ENCODE measurements at regions not wholly inside any gene's neighbourhood (a gene's known extent, or its start where the extent isn't known, plus 50 kb on each side); places are given as distances from the start of the nearest gene placed in this dataset.
A peak's percentile ranks its signal among the peaks of the same experiment; 100 is the strongest.

DNA sequence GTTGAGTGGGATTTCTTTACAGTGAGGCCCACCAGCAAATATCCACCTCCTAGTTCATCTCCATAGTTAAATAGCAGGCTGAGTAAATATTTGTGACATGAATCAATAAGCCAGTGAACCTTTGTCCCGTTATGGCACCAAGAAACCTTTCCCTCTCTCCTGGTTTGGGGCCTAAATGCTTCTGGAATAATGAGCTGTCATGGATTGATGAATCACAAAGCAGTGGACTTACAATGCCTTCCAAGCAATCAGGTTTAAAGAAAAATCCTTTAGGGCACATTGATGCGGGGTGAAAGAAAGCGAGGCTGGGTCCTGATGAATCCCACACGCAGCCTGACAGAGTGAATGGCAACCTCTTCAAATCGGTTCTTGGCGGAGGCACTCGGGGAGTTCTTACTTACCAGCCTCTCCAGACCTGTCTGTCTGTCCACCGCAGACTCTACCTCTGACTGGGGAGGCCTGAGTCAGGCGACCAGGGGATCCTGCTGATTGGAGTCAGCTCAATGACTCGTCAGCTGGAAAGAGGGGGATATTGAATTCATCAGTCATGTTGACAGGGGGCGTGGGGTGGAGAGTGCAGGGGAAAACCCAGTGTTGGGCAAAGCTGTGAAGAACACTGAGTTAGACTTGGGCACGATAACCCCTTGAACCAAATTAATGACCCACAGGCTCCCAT, 247.3 kb downstream of the PLPP3 start:
- CTCF ChIA-PET (ENCODE audit: low intra/inter-chr PET ratio, low total read pairs) = no interaction called here
- intact Hi-C loops (cut with micrococcal nuclease; ENCODE audit: unreplicated experiment) = loop anchor here (1.0 to 10.0 kb wide), 2 partner anchors 142 to 173 kb away; no protein-coding TSS in a partner anchor
- TF ChIP-seq, protein P1, sequence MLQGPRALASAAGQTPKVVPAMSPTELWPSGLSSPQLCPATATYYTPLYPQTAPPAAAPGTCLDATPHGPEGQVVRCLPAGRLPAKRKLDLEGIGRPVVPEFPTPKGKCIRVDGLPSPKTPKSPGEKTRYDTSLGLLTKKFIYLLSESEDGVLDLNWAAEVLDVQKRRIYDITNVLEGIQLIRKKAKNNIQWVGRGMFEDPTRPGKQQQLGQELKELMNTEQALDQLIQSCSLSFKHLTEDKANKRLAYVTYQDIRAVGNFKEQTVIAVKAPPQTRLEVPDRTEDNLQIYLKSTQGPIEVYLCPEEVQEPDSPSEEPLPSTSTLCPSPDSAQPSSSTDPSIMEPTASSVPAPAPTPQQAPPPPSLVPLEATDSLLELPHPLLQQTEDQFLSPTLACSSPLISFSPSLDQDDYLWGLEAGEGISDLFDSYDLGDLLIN (CRISPR knock-in tag; IDR thresholded peaks at IDR 0.05; ENCODE audit: borderline replicate concordance) = no peak
- TF ChIP-seq MBD4 (IDR thresholded peaks at IDR 0.05; ENCODE audit: borderline replicate concordance, low read length) (no peak), ZNF776 (CRISPR knock-in tag; IDR thresholded peaks at IDR 0.05) (no peak), ZFX (CRISPR knock-in tag; IDR thresholded peaks at IDR 0.05; ENCODE audit: low read depth) (peak; percentile 85), SOX6 (IDR thresholded peaks at IDR 0.05) (no peak), SOX6 (CRISPR knock-in tag; IDR thresholded peaks at IDR 0.05) (peak; percentile 85), FOXP1 (IDR thresholded peaks at IDR 0.05) (no peak), FOXP1 (CRISPR knock-in tag; IDR thresholded peaks at IDR 0.05) (peak; percentile 82), ZNF720 (CRISPR knock-in tag; IDR thresholded peaks at IDR 0.05) (no peak), ZNF83 (CRISPR knock-in tag; IDR thresholded peaks at IDR 0.05; ENCODE audit: borderline replicate concordance) (no peak), SAFB2 (CRISPR knock-in tag; IDR thresholded peaks at IDR 0.05; ENCODE audit: borderline replicate concordance, low read depth) (no peak), KLF15 (CRISPR knock-in tag; IDR thresholded peaks at IDR 0.05; ENCODE audit: borderline replicate concordance) (no peak), BORCS8-MEF2B (CRISPR knock-in tag; IDR thresholded peaks at IDR 0.05) (no peak), ZNF138 (CRISPR knock-in tag; IDR thresholded peaks at IDR 0.05; ENCODE audit: low read depth) (no peak), ZNF570 (CRISPR knock-in tag; IDR thresholded peaks at IDR 0.05; ENCODE audit: borderline replicate concordance) (no peak)
- TF ChIP-seq, protein P2, sequence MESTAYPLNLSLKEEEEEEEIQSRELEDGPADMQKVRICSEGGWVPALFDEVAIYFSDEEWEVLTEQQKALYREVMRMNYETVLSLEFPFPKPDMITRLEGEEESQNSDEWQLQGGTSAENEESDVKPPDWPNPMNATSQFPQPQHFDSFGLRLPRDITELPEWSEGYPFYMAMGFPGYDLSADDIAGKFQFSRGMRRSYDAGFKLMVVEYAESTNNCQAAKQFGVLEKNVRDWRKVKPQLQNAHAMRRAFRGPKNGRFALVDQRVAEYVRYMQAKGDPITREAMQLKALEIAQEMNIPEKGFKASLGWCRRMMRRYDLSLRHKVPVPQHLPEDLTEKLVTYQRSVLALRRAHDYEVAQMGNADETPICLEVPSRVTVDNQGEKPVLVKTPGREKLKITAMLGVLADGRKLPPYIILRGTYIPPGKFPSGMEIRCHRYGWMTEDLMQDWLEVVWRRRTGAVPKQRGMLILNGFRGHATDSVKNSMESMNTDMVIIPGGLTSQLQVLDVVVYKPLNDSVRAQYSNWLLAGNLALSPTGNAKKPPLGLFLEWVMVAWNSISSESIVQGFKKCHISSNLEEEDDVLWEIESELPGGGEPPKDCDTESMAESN (CRISPR knock-in tag; conservative IDR thresholded peaks at IDR 0.05) = 0 out of 2 replicates have a peak, but pooled peaks have one; percentile 51
- TF ChIP-seq, protein P3, sequence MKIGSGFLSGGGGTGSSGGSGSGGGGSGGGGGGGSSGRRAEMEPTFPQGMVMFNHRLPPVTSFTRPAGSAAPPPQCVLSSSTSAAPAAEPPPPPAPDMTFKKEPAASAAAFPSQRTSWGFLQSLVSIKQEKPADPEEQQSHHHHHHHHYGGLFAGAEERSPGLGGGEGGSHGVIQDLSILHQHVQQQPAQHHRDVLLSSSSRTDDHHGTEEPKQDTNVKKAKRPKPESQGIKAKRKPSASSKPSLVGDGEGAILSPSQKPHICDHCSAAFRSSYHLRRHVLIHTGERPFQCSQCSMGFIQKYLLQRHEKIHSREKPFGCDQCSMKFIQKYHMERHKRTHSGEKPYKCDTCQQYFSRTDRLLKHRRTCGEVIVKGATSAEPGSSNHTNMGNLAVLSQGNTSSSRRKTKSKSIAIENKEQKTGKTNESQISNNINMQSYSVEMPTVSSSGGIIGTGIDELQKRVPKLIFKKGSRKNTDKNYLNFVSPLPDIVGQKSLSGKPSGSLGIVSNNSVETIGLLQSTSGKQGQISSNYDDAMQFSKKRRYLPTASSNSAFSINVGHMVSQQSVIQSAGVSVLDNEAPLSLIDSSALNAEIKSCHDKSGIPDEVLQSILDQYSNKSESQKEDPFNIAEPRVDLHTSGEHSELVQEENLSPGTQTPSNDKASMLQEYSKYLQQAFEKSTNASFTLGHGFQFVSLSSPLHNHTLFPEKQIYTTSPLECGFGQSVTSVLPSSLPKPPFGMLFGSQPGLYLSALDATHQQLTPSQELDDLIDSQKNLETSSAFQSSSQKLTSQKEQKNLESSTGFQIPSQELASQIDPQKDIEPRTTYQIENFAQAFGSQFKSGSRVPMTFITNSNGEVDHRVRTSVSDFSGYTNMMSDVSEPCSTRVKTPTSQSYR (CRISPR knock-in tag; IDR thresholded peaks at IDR 0.05; ENCODE audit: borderline replicate concordance) = peak; percentile 32; the same call in 1 of the 2 replicates
- TF ChIP-seq, protein P4, sequence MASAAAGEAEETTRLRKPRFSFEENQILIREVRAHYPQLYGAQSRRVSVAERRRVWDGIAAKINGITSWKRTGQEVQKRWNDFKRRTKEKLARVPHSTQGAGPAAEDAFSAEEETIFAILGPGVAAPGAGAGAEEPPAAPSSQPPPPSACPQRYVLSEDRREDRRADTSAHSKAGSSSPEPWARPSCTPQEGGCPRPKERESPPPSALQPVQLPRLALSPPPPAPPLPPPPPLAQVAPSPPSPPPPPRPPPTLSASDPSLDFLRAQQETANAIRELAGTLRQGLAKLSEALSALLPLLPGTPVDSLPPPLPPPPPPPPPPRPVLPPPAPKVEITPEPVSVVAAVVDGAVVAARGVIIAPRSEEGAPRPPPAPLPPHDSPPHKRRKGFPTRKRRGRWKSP (CRISPR knock-in tag; IDR thresholded peaks at IDR 0.05) = no peak; the same call in 1 of the 2 replicates

More for the DNA sequence above, 247.3 kb downstream of the PLPP3 start:
- Histone ChIP-seq H3K79me2 (ENCODE audit: insufficient read depth, low read length) (no peaks in the 10 kb centered on the region), H3K9me3 (ENCODE audit: low read length) (no peaks in the 10 kb centered on the region), H3K36me3 (replicated peaks in 1 of 2; ENCODE audit: control insufficient read depth in 1 of 2, insufficient read depth in 2 of 2, low read length in 2 of 2) (no peaks in the 10 kb centered on the region), H3K4me1 (ENCODE audit: insufficient read depth, low read length) (peaks cover 39% of the 10 kb centered on the region), H3K4me2 (ENCODE audit: low read depth, low read length) (peak overlapping the region; percentile 65), H3K4me3 (replicated peaks in 1 of 3; ENCODE audit: insufficient read depth in 1 of 3, low read depth in 2 of 3, low read length in 3 of 3) (peak overlapping the region in 1 of 3 experiments; percentile 47; a peak in 4 of 6 replicates), H2AFZ (ENCODE audit: low read length) (no peak overlapping the region), H3K27ac (ENCODE audit: extremely low read length, insufficient read depth, low read length) (peak overlapping the region; percentile 85), H4K20me1 (ENCODE audit: insufficient read depth, low read length) (no peaks in the 10 kb centered on the region), H3K9ac (ENCODE audit: insufficient read depth, low read depth, low read length) (peak overlapping the region; percentile 46), H3K27me3 (ENCODE audit: control insufficient read depth in 1 of 2, insufficient read depth in 2 of 2, low read length in 2 of 2) (no peaks in the 10 kb centered on the region)
- ATAC-seq = peak; percentile 92
- POLR2A ChIA-PET = interaction anchor here (0.6 to 2.4 kb wide), 22 partner anchors 8 to 902 kb away, joined by 3 to 18 read pairs (median 4); partner anchors contain the start of gene PLPP3
- 37% methylated on average over 12 of the region's 12 CpGs for WGBS (ENCODE audit: low lambda C conversion rate)
- peak; percentile 78 for FAIRE-seq
- peak; percentile 95 for DNase-seq (ENCODE audit: low spot score)
- in situ Hi-C loops (cut with HindIII; ENCODE audit: extremely low pct_ligation_motif_present, low pct_unique_long_range_greater_than_20kb) = no loop called here
- BruUV-seq (replicated peaks) = TSS peak; percentile 80
